Loucy (cell line): ENCODE measurements at regions not wholly inside any gene's neighbourhood (a gene's known extent, or its start where the extent isn't known, plus 50 kb on each side); places are given as distances from the start of the nearest gene placed in this dataset.

ENCODE experiments used
- H2AFZ ChIP-seq: fragments of 200-600 bp; sonication (generic); 2 replicates; pipeline ENCODE4 v1.6.0; 2016; ENCODE audit warnings: antibody characterized with exemption, mild to moderate bottlenecking, low read length, moderate library complexity
- H3F3A ChIP-seq: fragments of 200-600 bp; 2 replicates; pipeline ENCODE4 v1.6.0; 2016; ENCODE audit warnings: antibody characterized with exemption, low read depth, mild to moderate bottlenecking
- H3K27me3 ChIP-seq: fragments of 200-600 bp; sonication (generic); 2 replicates; pipeline ENCODE4 v1.6.1; 2014; ENCODE audit warnings: low read length, mild to moderate bottlenecking; ENCODE audit not compliant: insufficient read depth, poor library complexity, severe bottlenecking
- H3K36me3 ChIP-seq: fragments of 200-600 bp; sonication (generic); 2 replicates; pipeline ENCODE4 v1.6.1; 2016; ENCODE audit warnings: low read length; ENCODE audit not compliant: insufficient read depth
- H3K4me1 ChIP-seq: fragments of 200-600 bp; sonication (generic); 2 replicates; pipeline ENCODE4 v1.5.1; 2014; ENCODE audit warnings: low read length, mild to moderate bottlenecking; ENCODE audit not compliant: insufficient read depth, poor library complexity, severe bottlenecking
- H3K4me2 ChIP-seq: fragments of 200-600 bp; sonication (generic); 2 replicates; pipeline ENCODE4 v1.6.0; 2014; ENCODE audit warnings: antibody characterized with exemption, low read length, low read depth, mild to moderate bottlenecking; ENCODE audit not compliant: poor library complexity, severe bottlenecking
- H3K4me3 ChIP-seq: fragments of 200-600 bp; sonication (generic); 2 replicates; pipeline ENCODE4 v1.5.1; 2014; ENCODE audit warnings: low read length, mild to moderate bottlenecking, mixed read lengths; ENCODE audit not compliant: poor library complexity, severe bottlenecking
- H3K79me2 ChIP-seq: fragments of 200-600 bp; sonication (generic); 2 replicates; pipeline ENCODE4 v1.6.1; 2014; ENCODE audit warnings: low read length; ENCODE audit not compliant: insufficient read depth
- H3K9ac ChIP-seq: fragments of 200-600 bp; sonication (generic); 2 replicates; pipeline ENCODE4 v1.6.0; 2014; ENCODE audit warnings: mild to moderate bottlenecking, low read depth, low read length, moderate library complexity; ENCODE audit not compliant: poor library complexity, severe bottlenecking
- H3K9me2 ChIP-seq: fragments of 200-600 bp; sonication (generic); replicated peaks from 2 replicates; pipeline ENCODE4 v1.6.1; 2016; ENCODE audit warnings: low read depth, low read length, mixed read lengths
- H3K9me3 ChIP-seq: fragments of 200-600 bp; sonication (generic); 2 replicates; pipeline ENCODE4 v1.6.1; 2014; ENCODE audit warnings: mild to moderate bottlenecking, antibody characterized with exemption, low read length, low read depth; ENCODE audit not compliant: insufficient read depth
- H4K20me1 ChIP-seq: fragments of 200-600 bp; sonication (generic); 2 replicates; pipeline ENCODE4 v1.6.0; 2014; ENCODE audit warnings: antibody characterized with exemption, low read length, mild to moderate bottlenecking; ENCODE audit not compliant: insufficient read depth, poor library complexity, severe bottlenecking
- CTCF ChIP-seq: fragments of 200-600 bp; sonication (generic); conservative IDR thresholded peaks from 2 replicates; pipeline ENCODE4 v1.5.1; 2014; ENCODE audit warnings: mild to moderate bottlenecking, antibody characterized with exemption, low read length
- EZH2phosphoT487 ChIP-seq: fragments of 200-600 bp; IDR thresholded peaks from 2 replicates; pipeline ENCODE4 v1.6.1; 2018; ENCODE audit warnings: antibody characterized with exemption, mild to moderate bottlenecking, moderate library complexity, borderline replicate concordance

- Histone ChIP-seq H3K4me1 (no peaks in the 10 kb centered on the region), H3K36me3 (no peaks in the 10 kb centered on the region)
Measured at GRCh38 chr12:13373803-13374202, 177.3 kb downstream of the EMP1 start.

GRCh38 chr12:13373131-13373530, 176.6 kb downstream of the EMP1 start:
- no peaks in the 10 kb centered on the region for H3K79me2 ChIP-seq
- H3K4me3 ChIP-seq, result no peak overlapping the region
- no peak overlapping the region for H2AFZ ChIP-seq
- no peak overlapping the region for H3K9ac ChIP-seq
- no peaks in the 10 kb centered on the region for H3K9me2 ChIP-seq
- no peaks in the 10 kb centered on the region for H3K9me3 ChIP-seq
- H3K36me3 ChIP-seq, result no peaks in the 10 kb centered on the region
- TF ChIP-seq EZH2phosphoT487 (no peak), CTCF (no peak)
- H3K4me1 ChIP-seq, result no peaks in the 10 kb centered on the region
- H4K20me1 ChIP-seq, result no peaks in the 10 kb centered on the region
- no peak overlapping the region for H3K4me2 ChIP-seq
- peaks cover 4% of the 10 kb centered on the region for H3K27me3 ChIP-seq
- no peaks in the 10 kb centered on the region for H3F3A ChIP-seq

More at GRCh38 chr12:13373803-13374202, 177.3 kb downstream of the EMP1 start:
- Histone ChIP-seq H3K9ac (no peak overlapping the region), H3K27me3 (peaks cover 4% of the 10 kb centered on the region), H3K4me2 (no peak overlapping the region), H2AFZ (no peak overlapping the region), H3F3A (no peaks in the 10 kb centered on the region), H3K9me3 (no peaks in the 10 kb centered on the region), H3K79me2 (no peaks in the 10 kb centered on the region), H3K9me2 (no peaks in the 10 kb centered on the region), H3K4me3 (no peak overlapping the region), H4K20me1 (no peaks in the 10 kb centered on the region)
- TF ChIP-seq EZH2phosphoT487, result no peak
- no peak for TF ChIP-seq CTCF

- H3K79me2 ChIP-seq, result no peaks in the 10 kb centered on the region
- no peak overlapping the region for H3K9ac ChIP-seq
- no peaks in the 10 kb centered on the region for H4K20me1 ChIP-seq
Measured at GRCh38 chr12:13372386-13372785, 175.9 kb downstream of the EMP1 start.

More at GRCh38 chr12:13372386-13372785, 175.9 kb downstream of the EMP1 start:
- Histone ChIP-seq H3K9me3 (no peaks in the 10 kb centered on the region), H3K4me2 (no peak overlapping the region), H3K4me3 (no peak overlapping the region), H3F3A (no peaks in the 10 kb centered on the region), H3K4me1 (no peaks in the 10 kb centered on the region), H3K9me2 (no peaks in the 10 kb centered on the region), H3K36me3 (no peaks in the 10 kb centered on the region), H3K27me3 (peaks cover 4% of the 10 kb centered on the region), H2AFZ (no peak overlapping the region)
- no peak for TF ChIP-seq CTCF
- no peak for TF ChIP-seq EZH2phosphoT487
